IMR-90 (cell line): ENCODE measurements at regions not wholly inside any gene's neighbourhood (a gene's known extent, or its start where the extent isn't known, plus 50 kb on each side); places are given as distances from the start of the nearest gene placed in this dataset.

Source experiments
- ATAC-seq: fragments of 200-7000 bp; cut with Tn5 transposase; 2 replicates; pipeline ENCODE4 v1.9.1; 2020; ENCODE audit warnings: low read depth, mild to moderate bottlenecking, moderate library complexity
- BruUV-seq: library from RNA; stranded (reverse); fragments of 400-500 nt; replicated peaks from 2 replicates; lab custom pipeline; 2021; lab: Mats Ljungman, UMichigan
- CTCF ChIA-PET: fragments of 300-600 bp; formaldehyde crosslinking; extraction: SDS; loops from one replicate; lab custom pipeline; 2021; ENCODE audit warnings: antibody characterized with exemption; lab: Yijun Ruan, JAX
- POLR2A ChIA-PET: fragments of 300-600 bp; sonication (Branson Sonifier 250); formaldehyde crosslinking; loops from one replicate; lab custom pipeline; 2022; ENCODE audit warnings: antibody characterized with exemption; ENCODE audit not compliant: unreplicated experiment; lab: Charles Lee
- DNase-seq: peaks from one replicate; pipeline ENCODE4 v3.0.0; 2013
- H2AFZ ChIP-seq: replicated peaks from 2 replicates; pipeline ENCODE3; 2013; ENCODE audit warnings: low read length, mild to moderate bottlenecking; ENCODE audit not compliant: poor library complexity
- H2AK5ac ChIP-seq: 2 replicates; pipeline ENCODE4 v1.6.1; 2013; ENCODE audit warnings: low read depth, low read length, inconsistent platforms
- H2AK9ac ChIP-seq: replicated peaks from 2 replicates; pipeline ENCODE3; 2013; ENCODE audit warnings: mild to moderate bottlenecking, low read depth, low read length, moderate library complexity; ENCODE audit not compliant: poor library complexity
- H2BK120ac ChIP-seq: 2 replicates; pipeline ENCODE4 v1.6.1; 2013; ENCODE audit warnings: low read depth, low read length, inconsistent platforms
- H2BK15ac ChIP-seq: 3 replicates; pipeline ENCODE4 v1.6.1; 2013; ENCODE audit warnings: low read depth, low read length, inconsistent platforms
- H2BK20ac ChIP-seq: 2 replicates; pipeline ENCODE4 v1.6.1; 2013; ENCODE audit warnings: low read depth, mild to moderate bottlenecking, inconsistent platforms, low read length, moderate library complexity
- H2BK5ac ChIP-seq: 2 replicates; pipeline ENCODE4 v1.6.1; 2013; ENCODE audit warnings: mild to moderate bottlenecking, low read depth, low read length, inconsistent platforms; ENCODE audit not compliant: poor library complexity, severe bottlenecking
- H3K14ac ChIP-seq: replicated peaks from 2 replicates; pipeline ENCODE4 v1.6.1; 2013; ENCODE audit warnings: low read depth, low read length, inconsistent platforms
- H3K18ac ChIP-seq: 2 replicates; pipeline ENCODE4 v1.6.1; 2013; ENCODE audit warnings: low read depth, low read length, control low read depth
- H3K23ac ChIP-seq: 2 replicates; pipeline ENCODE4 v1.6.1; 2013; ENCODE audit warnings: low read depth, low read length, inconsistent platforms
- H3K27ac ChIP-seq: 2 replicates; pipeline ENCODE4 v1.5.1; 2013; ENCODE audit warnings: mild to moderate bottlenecking, control low read depth, low read length; ENCODE audit not compliant: insufficient read depth
- H3K27me3 ChIP-seq: 2 replicates; pipeline ENCODE4 v1.6.1; 2013; ENCODE audit warnings: low read length; ENCODE audit not compliant: control insufficient read depth, insufficient read depth
- H3K36me3 ChIP-seq: 2 replicates; pipeline ENCODE4 v1.6.1; 2013; ENCODE audit warnings: low read length, mixed read lengths; ENCODE audit not compliant: control insufficient read depth, insufficient read depth
- H3K4ac ChIP-seq: 2 replicates; pipeline ENCODE4 v1.6.1; 2013; ENCODE audit warnings: low read depth, low read length, inconsistent platforms
- H3K4me1 ChIP-seq: 2 replicates; pipeline ENCODE4 v1.6.1; 2013; ENCODE audit warnings: low read length, mixed read lengths; ENCODE audit not compliant: control insufficient read depth, insufficient read depth
- H3K4me2 ChIP-seq: 2 replicates; pipeline ENCODE4 v1.6.1; 2013; ENCODE audit warnings: low read depth, mild to moderate bottlenecking, control low read depth, low read length, moderate library complexity
- H3K4me3 ChIP-seq: 2 replicates; pipeline ENCODE4 v1.5.1; 2013; ENCODE audit warnings: low read depth, mild to moderate bottlenecking, control low read depth, low read length, moderate library complexity; ENCODE audit not compliant: insufficient read depth
- H3K56ac ChIP-seq: 2 replicates; pipeline ENCODE4 v1.6.1; 2013; ENCODE audit warnings: low read length, inconsistent platforms; ENCODE audit not compliant: insufficient read depth; ENCODE audit errors: extremely low read depth
- H3K79me1 ChIP-seq, 2 experiments: 2 replicates each; pipeline ENCODE4 v1.6.1; 2013; ENCODE audit warnings: low read length in 2 of 2, inconsistent platforms in 1 of 2, low read depth in 1 of 2
- H3K9ac ChIP-seq: 2 replicates; pipeline ENCODE4 v1.6.1; 2013; ENCODE audit warnings: low read depth, low read length, control low read depth
- H3K9me1 ChIP-seq: 2 replicates; pipeline ENCODE4 v1.6.1; 2013; ENCODE audit warnings: low read length, inconsistent platforms; ENCODE audit not compliant: insufficient read depth
- H3K9me3 ChIP-seq: 2 replicates; pipeline ENCODE4 v1.6.1; 2013; ENCODE audit warnings: low read length; ENCODE audit not compliant: control insufficient read depth, insufficient read depth
- H4K20me1 ChIP-seq: 2 replicates; pipeline ENCODE4 v1.6.1; 2013; ENCODE audit warnings: low read length, inconsistent platforms; ENCODE audit not compliant: insufficient read depth
- H4K5ac ChIP-seq: 2 replicates; pipeline ENCODE4 v1.6.1; 2013; ENCODE audit warnings: mild to moderate bottlenecking, low read depth, low read length, control low read depth
- H4K8ac ChIP-seq, 2 experiments: 2 replicates each; pipeline ENCODE4 v1.6.1; 2013; ENCODE audit warnings: low read depth in 2 of 2, low read length in 2 of 2, control low read depth in 1 of 2, inconsistent platforms in 1 of 2
- H4K91ac ChIP-seq: 2 replicates; pipeline ENCODE4 v1.6.1; 2013; ENCODE audit warnings: low read depth, low read length, inconsistent platforms; ENCODE audit not compliant: insufficient read depth
- BHLHE40 ChIP-seq: fragments of 150-350 bp; IDR thresholded peaks from 2 replicates; pipeline ENCODE4 v1.6.1; 2016; ENCODE audit warnings: mild to moderate bottlenecking, low read depth, low read length
- CEBPB ChIP-seq: IDR thresholded peaks from 2 replicates; pipeline ENCODE4 v1.6.1; 2012; ENCODE audit warnings: low read depth, low read length, improper control_type of control experiment
- CHD1 ChIP-seq: IDR thresholded peaks from 2 replicates; pipeline ENCODE4 v1.6.1; 2012; ENCODE audit warnings: low read depth, low read length, improper control_type of control experiment
- FOS ChIP-seq: fragments of 150-350 bp; IDR thresholded peaks from 2 replicates; pipeline ENCODE4 v1.6.1; 2016; ENCODE audit warnings: low read depth, low read length
- MAFK ChIP-seq: IDR thresholded peaks from 2 replicates; pipeline ENCODE4 v1.6.1; 2012; ENCODE audit warnings: low read depth, low read length, improper control_type of control experiment
- MAZ ChIP-seq: IDR thresholded peaks from 2 replicates; pipeline ENCODE4 v1.6.1; 2012; ENCODE audit warnings: low read depth, mild to moderate bottlenecking, low read length, improper control_type of control experiment, moderate library complexity, borderline replicate concordance
- MXI1 ChIP-seq: IDR thresholded peaks from 2 replicates; pipeline ENCODE4 v1.6.1; 2012; ENCODE audit warnings: low read depth, mild to moderate bottlenecking, low read length, moderate library complexity, borderline replicate concordance
- NFE2L2 ChIP-seq: fragments of 150-350 bp; IDR thresholded peaks from 2 replicates; pipeline ENCODE4 v1.6.1; 2016; ENCODE audit warnings: low read depth, mild to moderate bottlenecking, low read length
- POLR2A ChIP-seq: IDR thresholded peaks from 2 replicates; pipeline ENCODE4 v1.6.1; 2012; ENCODE audit warnings: mild to moderate bottlenecking, low read depth, low read length
- RAD21 ChIP-seq: IDR thresholded peaks from 2 replicates; pipeline ENCODE4 v1.6.1; 2012; ENCODE audit warnings: low read length, improper control_type of control experiment
- RCOR1 ChIP-seq: IDR thresholded peaks from 2 replicates; pipeline ENCODE4 v1.6.1; 2012; ENCODE audit warnings: mild to moderate bottlenecking, low read length, improper control_type of control experiment; ENCODE audit not compliant: insufficient replicate concordance
- RFX5 ChIP-seq: IDR thresholded peaks from 2 replicates; pipeline ENCODE4 v1.8.0; 2012; ENCODE audit warnings: low read depth, mild to moderate bottlenecking, low read length, moderate library complexity
- SMC3 ChIP-seq: fragments of 150-350 bp; IDR thresholded peaks from 2 replicates; pipeline ENCODE4 v1.6.1; 2016; ENCODE audit warnings: low read depth, mild to moderate bottlenecking, antibody characterized with exemption, low read length, moderate library complexity
- WGBS, 2 experiments: methylation state at CpG; one replicate each; pipeline versions ENCODE4 v1.1.5 to v1.1.7; 2013; ENCODE audit warnings: missing lambda C conversion rate in 2 of 2; ENCODE audit not compliant: insufficient read length in 1 of 2; ENCODE audit errors: extremely low coverage in 2 of 2; 5-methylcytosine and 5-hydroxymethylcytosine counted together
- dilution Hi-C: fragments of 300-500 bp; cut with HindIII; formaldehyde crosslinking; loops from one replicate; pipeline ENCODE4 v1.14.3; 2018; ENCODE audit warnings: low sequenced_read_pairs; ENCODE audit not compliant: unreplicated experiment
- in situ Hi-C: fragments of 300-500 bp; cut with MboI; formaldehyde crosslinking; loops from 3 replicates; pipeline ENCODE4 v1.14.3; 2019; ENCODE audit warnings: low sequenced_read_pairs, inconsistent platforms, mixed read lengths
- intact Hi-C: fragments of 100-400 bp; cut with micrococcal nuclease; formaldehyde crosslinking; loops from 2 replicates; pipeline ENCODE4 v1.10.0; 2022
- TF ChIP-seq, protein P1 (sequence below): conservative IDR thresholded peaks from 2 replicates; pipeline ENCODE4 v1.5.1; 2012; ENCODE audit warnings: mild to moderate bottlenecking, low read depth, low read length, improper control_type of control experiment
- TF ChIP-seq, protein P2 (sequence below): fragments of 150-350 bp; IDR thresholded peaks from 2 replicates; pipeline ENCODE4 v1.6.1; 2017; ENCODE audit warnings: mild to moderate bottlenecking, antibody characterized with exemption, low read length, low read depth
- TF ChIP-seq, protein P3 (sequence below): fragments of 150-350 bp; IDR thresholded peaks from 2 replicates; pipeline ENCODE4 v1.6.1; 2016; ENCODE audit warnings: low read depth, mild to moderate bottlenecking, low read length, moderate library complexity, borderline replicate concordance

GRCh38 chr6:169972736-169973135, 221.3 kb downstream of the ERMARD start:
- Histone ChIP-seq H3K18ac (no peak overlapping the region), H4K20me1 (no peaks in the 10 kb centered on the region), H2AFZ (no peak overlapping the region), H3K4me2 (no peak overlapping the region), H3K79me1 (no peaks in the 10 kb centered on the region), H2AK5ac (no peak overlapping the region), H3K56ac (no peak overlapping the region), H3K14ac (no peak overlapping the region), H4K8ac (no peak overlapping the region), H3K9ac (no peak overlapping the region), H3K27me3 (no peaks in the 10 kb centered on the region), H3K27ac (no peak overlapping the region), H4K5ac (no peak overlapping the region), H2BK20ac (no peak overlapping the region), H3K9me3 (peaks cover 44% of the 10 kb centered on the region), H3K36me3 (no peaks in the 10 kb centered on the region), H3K23ac (no peak overlapping the region), H3K4ac (no peak overlapping the region), H4K91ac (no peak overlapping the region), H3K9me1 (no peaks in the 10 kb centered on the region), H2BK120ac (no peak overlapping the region), H3K4me3 (no peak overlapping the region), H2BK5ac (no peak overlapping the region), H2AK9ac (no peak overlapping the region), H2BK15ac (no peak overlapping the region), H3K4me1 (no peaks in the 10 kb centered on the region)
- WGBS, 2 experiments: 0% methylated on average over 1 of the region's 2 CpGs; no CpG with 5 or more reads in 1 of the 2 experiments
- intact Hi-C loops (no loop called here), in situ Hi-C loops (no loop called here), dilution Hi-C loops (no loop called here)
- ChIA-PET CTCF (no interaction called here), POLR2A (no interaction called here)
- TF ChIP-seq MXI1 (no peak), SMC3 (no peak), RAD21 (no peak), CHD1 (no peak), NFE2L2 (no peak), BHLHE40 (no peak), MAZ (no peak), POLR2A (no peak), RFX5 (no peak), FOS (no peak), MAFK (no peak), RCOR1 (no peak), CEBPB (no peak)
- TF ChIP-seq, protein P1, sequence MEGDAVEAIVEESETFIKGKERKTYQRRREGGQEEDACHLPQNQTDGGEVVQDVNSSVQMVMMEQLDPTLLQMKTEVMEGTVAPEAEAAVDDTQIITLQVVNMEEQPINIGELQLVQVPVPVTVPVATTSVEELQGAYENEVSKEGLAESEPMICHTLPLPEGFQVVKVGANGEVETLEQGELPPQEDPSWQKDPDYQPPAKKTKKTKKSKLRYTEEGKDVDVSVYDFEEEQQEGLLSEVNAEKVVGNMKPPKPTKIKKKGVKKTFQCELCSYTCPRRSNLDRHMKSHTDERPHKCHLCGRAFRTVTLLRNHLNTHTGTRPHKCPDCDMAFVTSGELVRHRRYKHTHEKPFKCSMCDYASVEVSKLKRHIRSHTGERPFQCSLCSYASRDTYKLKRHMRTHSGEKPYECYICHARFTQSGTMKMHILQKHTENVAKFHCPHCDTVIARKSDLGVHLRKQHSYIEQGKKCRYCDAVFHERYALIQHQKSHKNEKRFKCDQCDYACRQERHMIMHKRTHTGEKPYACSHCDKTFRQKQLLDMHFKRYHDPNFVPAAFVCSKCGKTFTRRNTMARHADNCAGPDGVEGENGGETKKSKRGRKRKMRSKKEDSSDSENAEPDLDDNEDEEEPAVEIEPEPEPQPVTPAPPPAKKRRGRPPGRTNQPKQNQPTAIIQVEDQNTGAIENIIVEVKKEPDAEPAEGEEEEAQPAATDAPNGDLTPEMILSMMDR: no peak
- TF ChIP-seq, protein P2, sequence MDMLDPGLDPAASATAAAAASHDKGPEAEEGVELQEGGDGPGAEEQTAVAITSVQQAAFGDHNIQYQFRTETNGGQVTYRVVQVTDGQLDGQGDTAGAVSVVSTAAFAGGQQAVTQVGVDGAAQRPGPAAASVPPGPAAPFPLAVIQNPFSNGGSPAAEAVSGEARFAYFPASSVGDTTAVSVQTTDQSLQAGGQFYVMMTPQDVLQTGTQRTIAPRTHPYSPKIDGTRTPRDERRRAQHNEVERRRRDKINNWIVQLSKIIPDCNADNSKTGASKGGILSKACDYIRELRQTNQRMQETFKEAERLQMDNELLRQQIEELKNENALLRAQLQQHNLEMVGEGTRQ: no peak
- TF ChIP-seq, protein P3, sequence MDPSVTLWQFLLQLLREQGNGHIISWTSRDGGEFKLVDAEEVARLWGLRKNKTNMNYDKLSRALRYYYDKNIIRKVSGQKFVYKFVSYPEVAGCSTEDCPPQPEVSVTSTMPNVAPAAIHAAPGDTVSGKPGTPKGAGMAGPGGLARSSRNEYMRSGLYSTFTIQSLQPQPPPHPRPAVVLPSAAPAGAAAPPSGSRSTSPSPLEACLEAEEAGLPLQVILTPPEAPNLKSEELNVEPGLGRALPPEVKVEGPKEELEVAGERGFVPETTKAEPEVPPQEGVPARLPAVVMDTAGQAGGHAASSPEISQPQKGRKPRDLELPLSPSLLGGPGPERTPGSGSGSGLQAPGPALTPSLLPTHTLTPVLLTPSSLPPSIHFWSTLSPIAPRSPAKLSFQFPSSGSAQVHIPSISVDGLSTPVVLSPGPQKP: no peak
- ATAC-seq (no peak), DNase-seq (no peak)
- no TSS peak for BruUV-seq
